ENCODE measurements at regions not wholly inside any gene's neighbourhood (a gene's known extent, or its start where the extent isn't known, plus 50 kb on each side); places are given as distances from the start of the nearest gene placed in this dataset.
"Not testable (repeated sequence)": the region's sequence is repeated elsewhere in the genome, so short reads cannot be mapped to it uniquely, and the experiment has no call there.

DNA sequence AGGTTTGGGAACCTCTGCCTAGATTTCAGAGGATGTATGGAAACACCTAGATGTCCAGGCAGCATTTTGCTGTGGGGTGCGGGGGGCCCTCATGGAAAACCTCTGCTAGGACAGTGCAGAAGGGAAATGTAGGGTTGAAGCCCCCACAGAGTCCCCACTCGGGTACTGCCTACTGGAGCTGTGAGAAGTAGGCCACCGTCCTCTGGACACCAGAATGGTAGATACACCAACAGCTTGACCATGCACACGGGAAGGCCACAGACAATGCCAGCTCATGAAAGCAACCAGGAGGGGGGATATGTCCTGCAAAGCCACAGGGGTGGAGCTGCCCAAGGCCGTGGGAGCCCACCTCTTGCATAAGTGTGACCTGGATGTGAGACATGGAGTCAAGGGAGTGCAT lies 1336.5 kb downstream of the SPATA31A7 start:
- not testable (repeated sequence) for H3K27ac Mint-ChIP-seq; H3K4me3 Mint-ChIP-seq; H3K27me3 Mint-ChIP-seq; H3K9me3 Mint-ChIP-seq; H3K4me1 Mint-ChIP-seq (ENCODE audit: low read depth); H3K36me3 Mint-ChIP-seq (ENCODE audit: low read depth)
- peak; percentile 25 for DNase-seq

GRCh38 chr9:62532162-62532776 lies 1342.4 kb downstream of the SPATA31A7 start:
- H3K4me3 Mint-ChIP-seq; DNase-seq; H3K36me3 Mint-ChIP-seq (ENCODE audit: low read depth); H3K9me3 Mint-ChIP-seq; H3K27ac Mint-ChIP-seq; H3K27me3 Mint-ChIP-seq; H3K4me1 Mint-ChIP-seq (ENCODE audit: low read depth): not testable (repeated sequence)

GRCh38 chr9:62532777-62533173 lies 1342.9 kb downstream of the SPATA31A7 start:
- H3K9me3 Mint-ChIP-seq; H3K4me3 Mint-ChIP-seq; H3K27ac Mint-ChIP-seq; DNase-seq; H3K36me3 Mint-ChIP-seq (ENCODE audit: low read depth); H3K27me3 Mint-ChIP-seq; H3K4me1 Mint-ChIP-seq (ENCODE audit: low read depth): not testable (repeated sequence)

DNA sequence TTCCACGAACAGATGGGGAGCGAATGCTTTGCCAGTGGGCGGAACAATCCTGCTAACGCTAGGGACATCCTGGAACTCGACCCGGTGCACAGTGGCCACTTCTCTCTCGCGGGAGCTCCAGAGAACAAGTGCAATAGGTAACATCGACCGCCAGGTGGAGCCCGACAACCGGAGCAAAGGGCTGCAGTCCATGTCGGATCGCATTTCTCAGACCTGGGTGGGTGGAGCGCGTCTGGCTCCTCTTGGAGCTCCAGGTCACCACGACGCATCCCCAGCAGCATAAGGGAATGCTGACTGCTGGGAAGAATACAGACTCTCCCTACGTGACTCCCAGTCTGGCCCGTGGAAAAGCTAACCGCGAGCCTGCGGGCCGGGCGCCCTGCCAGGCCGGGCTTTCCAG lies 1360.7 kb downstream of the SPATA31A7 start:
- H3K9me3 Mint-ChIP-seq; H3K4me1 Mint-ChIP-seq (ENCODE audit: low read depth); DNase-seq; H3K36me3 Mint-ChIP-seq (ENCODE audit: low read depth); H3K27ac Mint-ChIP-seq; H3K4me3 Mint-ChIP-seq; H3K27me3 Mint-ChIP-seq: not testable (repeated sequence)

DNA sequence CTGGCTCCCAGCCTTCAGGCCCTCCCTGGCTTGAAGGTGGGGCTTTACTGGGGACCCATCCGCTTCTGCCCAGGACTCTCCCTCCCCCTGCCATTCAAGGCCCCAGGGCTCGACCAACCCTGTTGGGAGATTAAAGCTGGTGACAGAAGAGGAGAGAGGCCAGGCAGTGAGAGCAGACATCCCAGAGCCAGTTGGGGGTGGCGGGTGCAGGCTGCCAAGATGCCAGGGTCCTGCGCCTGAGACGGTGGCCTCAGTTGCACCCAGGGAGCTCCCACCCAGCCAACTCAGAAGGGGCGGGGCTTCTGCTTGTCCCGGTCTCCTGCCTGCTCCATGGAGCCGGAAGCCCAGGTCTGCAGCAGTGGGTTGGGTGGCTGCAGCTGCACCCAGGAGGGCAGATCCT lies 1370.8 kb downstream of the SPATA31A7 start:
- DNase-seq; H3K4me1 Mint-ChIP-seq (ENCODE audit: low read depth); H3K4me3 Mint-ChIP-seq; H3K36me3 Mint-ChIP-seq (ENCODE audit: low read depth); H3K27me3 Mint-ChIP-seq; H3K9me3 Mint-ChIP-seq; H3K27ac Mint-ChIP-seq: not testable (repeated sequence)

DNA sequence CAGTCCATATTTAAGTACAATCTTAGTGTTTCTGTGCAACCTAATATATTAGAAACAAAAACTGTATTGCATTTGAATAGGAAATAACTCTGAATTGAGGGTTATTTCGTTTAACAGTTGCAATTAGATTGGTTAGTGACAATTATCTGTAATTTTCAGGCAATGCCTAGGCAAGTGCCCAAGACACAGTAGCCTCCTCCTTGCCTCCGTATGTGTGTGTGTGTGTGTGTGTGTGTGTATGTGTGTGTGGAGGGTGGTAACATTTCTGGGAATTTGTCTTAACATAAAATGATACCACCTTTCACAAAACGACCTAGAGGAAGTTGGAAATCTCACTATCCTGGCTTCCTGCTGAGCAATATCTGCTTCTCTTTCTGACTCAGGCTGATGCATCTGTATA lies 1375.3 kb downstream of the SPATA31A7 start:
- not testable (repeated sequence) for H3K36me3 Mint-ChIP-seq (ENCODE audit: low read depth); H3K4me3 Mint-ChIP-seq; H3K9me3 Mint-ChIP-seq; H3K27ac Mint-ChIP-seq; H3K27me3 Mint-ChIP-seq; H3K4me1 Mint-ChIP-seq (ENCODE audit: low read depth); DNase-seq

- not testable (repeated sequence) for DNase-seq; H3K4me1 Mint-ChIP-seq (ENCODE audit: low read depth); H3K27ac Mint-ChIP-seq; H3K27me3 Mint-ChIP-seq; H3K36me3 Mint-ChIP-seq (ENCODE audit: low read depth); H3K4me3 Mint-ChIP-seq; H3K9me3 Mint-ChIP-seq
Observed at GRCh38 chr9:62566430-62566829, 1376.6 kb downstream of the SPATA31A7 start.

DNA sequence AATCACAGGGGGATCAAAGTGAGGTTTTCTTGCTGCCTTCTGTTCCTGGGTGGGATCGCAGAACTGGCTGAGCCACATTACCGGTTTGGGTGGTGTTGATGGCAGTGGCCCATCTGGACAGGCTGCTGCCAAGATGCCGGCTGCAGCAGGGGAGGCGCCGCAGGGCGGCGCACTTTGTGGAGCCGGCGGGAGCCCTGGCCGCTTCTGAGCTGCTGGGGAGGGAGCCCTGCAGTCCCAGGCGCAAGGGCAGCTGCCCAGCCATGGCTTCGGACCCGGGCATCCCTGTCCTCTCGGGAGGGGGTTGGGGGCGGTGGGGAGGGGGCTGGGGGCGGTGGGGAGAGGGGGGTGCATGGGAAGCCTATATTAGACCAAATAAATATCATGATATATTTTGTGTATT lies 1407.3 kb downstream of the SPATA31A7 start:
- not testable (repeated sequence) for H3K9me3 Mint-ChIP-seq; H3K27ac Mint-ChIP-seq; H3K27me3 Mint-ChIP-seq; H3K4me3 Mint-ChIP-seq; H3K36me3 Mint-ChIP-seq (ENCODE audit: low read depth); DNase-seq; H3K4me1 Mint-ChIP-seq (ENCODE audit: low read depth)

Measured in activated T-cell treated with anti-CD3 and anti-CD28 coated beads, Interleukin-2, amount 50 U/mL, for 24 hours (primary cell).